ENCODE measurements at regions not wholly inside any gene's neighbourhood (a gene's known extent, or its start where the extent isn't known, plus 50 kb on each side); places are given as distances from the start of the nearest gene placed in this dataset.

- peaks cover 9 to 26% of the 10 kb centered on the region in 2 donors for H3K27me3 Mint-ChIP-seq
- no peaks in the 10 kb centered on the region for H3K4me1 Mint-ChIP-seq (ENCODE audit: low read depth in 2 of 2)
- no peak overlapping the region for H3K27ac Mint-ChIP-seq
- DNase-seq (no peak), ATAC-seq (replicated peaks) (no peak)
- no peak overlapping the region for H3K4me3 Mint-ChIP-seq
- H3K9me3 Mint-ChIP-seq = peaks cover 3 to 5% of the 10 kb centered on the region in 2 donors
- no peaks in the 10 kb centered on the region for H3K36me3 Mint-ChIP-seq (ENCODE audit: insufficient read depth)
Observed at GRCh38 chr19:5213667-5214066, 126.9 kb downstream of the PTPRS start.

DNA sequence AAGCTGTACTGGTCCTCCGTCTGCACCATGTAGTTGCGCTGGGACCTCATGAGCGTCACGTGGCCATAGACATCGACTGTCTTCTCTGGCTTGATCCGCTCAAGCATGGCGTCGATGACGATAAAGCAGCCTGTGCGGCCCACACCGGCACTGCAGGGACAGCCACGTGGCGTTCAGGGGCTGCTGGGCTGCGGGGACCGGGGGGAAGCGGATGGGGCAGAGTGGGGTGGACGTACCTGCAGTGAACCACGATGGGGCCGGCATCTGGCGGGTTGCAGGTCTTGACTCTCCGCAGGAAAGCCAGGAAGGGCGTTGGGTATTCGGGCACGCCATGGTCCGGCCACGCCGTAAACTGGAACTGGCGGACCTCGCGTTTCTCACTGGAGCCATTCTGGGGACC lies 128.5 kb downstream of the PTPRS start:
- Mint-ChIP-seq H3K36me3 (ENCODE audit: insufficient read depth) (no peaks in the 10 kb centered on the region), H3K4me3 (no peak overlapping the region), H3K27me3 (peaks cover 9 to 26% of the 10 kb centered on the region in 2 donors), H3K4me1 (ENCODE audit: low read depth in 2 of 2) (no peaks in the 10 kb centered on the region), H3K9me3 (peaks cover 3 to 5% of the 10 kb centered on the region in 2 donors), H3K27ac (no peak overlapping the region)
- no peak for DNase-seq
- no peak for ATAC-seq (replicated peaks)

DNA sequence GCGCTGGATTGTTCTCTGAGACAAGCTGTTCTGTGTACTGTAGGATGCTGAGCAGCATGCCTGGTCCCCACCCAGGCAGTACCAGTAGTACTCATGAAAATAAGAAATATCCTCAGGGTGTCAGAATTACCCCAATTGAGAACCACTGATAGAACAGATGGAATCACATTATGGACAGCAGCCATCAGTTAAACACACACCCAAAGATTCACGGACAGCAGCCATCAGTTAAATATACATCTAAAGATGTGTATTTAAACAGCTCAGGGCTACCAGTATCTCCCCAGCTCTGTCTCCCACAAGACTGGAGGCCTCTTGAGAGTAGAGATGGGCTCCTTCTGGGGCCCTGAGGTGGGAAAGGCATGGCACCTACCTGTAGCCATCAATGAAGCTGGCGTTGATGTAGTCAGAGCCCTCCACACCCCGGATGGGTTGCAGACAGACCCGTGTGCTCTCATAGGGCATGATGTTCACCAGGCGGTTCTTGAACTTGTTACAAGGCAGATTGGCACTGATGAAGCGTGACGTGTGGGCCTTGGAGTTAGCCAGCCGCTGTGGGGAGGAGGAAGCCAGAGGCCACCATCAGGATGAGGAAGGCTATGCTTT lies 129.3 kb downstream of the PTPRS start:
- peaks cover 9 to 26% of the 10 kb centered on the region in 2 donors for H3K27me3 Mint-ChIP-seq
- ATAC-seq (replicated peaks) = no peak
- H3K4me1 Mint-ChIP-seq (ENCODE audit: low read depth in 2 of 2) = no peaks in the 10 kb centered on the region
- peaks cover 3 to 5% of the 10 kb centered on the region in 2 donors for H3K9me3 Mint-ChIP-seq
- no peak for DNase-seq
- H3K27ac Mint-ChIP-seq = no peak overlapping the region
- H3K4me3 Mint-ChIP-seq = no peak overlapping the region
- H3K36me3 Mint-ChIP-seq (ENCODE audit: insufficient read depth) = no peaks in the 10 kb centered on the region

GRCh38 chr19:5210556-5210955 lies 130.1 kb downstream of the PTPRS start:
- Mint-ChIP-seq H3K27me3 (peaks cover 9 to 26% of the 10 kb centered on the region in 2 donors), H3K27ac (no peak overlapping the region), H3K36me3 (ENCODE audit: insufficient read depth) (no peaks in the 10 kb centered on the region), H3K4me3 (no peak overlapping the region), H3K4me1 (ENCODE audit: low read depth in 2 of 2) (no peaks in the 10 kb centered on the region), H3K9me3 (peaks cover 3 to 5% of the 10 kb centered on the region in 2 donors)
- ATAC-seq (replicated peaks) (no peak), DNase-seq (no peak)

DNA sequence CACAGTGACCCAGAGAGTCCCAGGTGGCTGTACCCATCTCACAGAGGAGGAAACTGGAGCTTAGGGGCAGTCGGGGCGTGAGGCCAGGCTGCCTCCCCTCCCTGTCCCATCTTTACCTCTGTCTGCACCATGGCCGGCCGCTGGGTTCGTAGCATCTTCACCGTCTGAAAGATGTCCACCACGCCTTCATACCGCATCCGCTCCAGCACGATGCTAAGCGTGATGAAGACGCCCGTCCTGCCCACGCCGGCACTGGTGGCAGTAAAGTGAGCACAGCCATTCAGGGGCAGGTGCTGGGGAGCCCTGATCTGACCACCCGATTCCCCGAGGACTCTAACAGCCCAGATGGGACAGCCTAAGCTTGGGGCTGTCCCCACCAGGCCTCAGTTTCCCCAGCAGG lies 132.8 kb downstream of the PTPRS start:
- peaks cover under 1 to 1% of the 10 kb centered on the region in 2 donors for H3K27me3 Mint-ChIP-seq
- H3K36me3 Mint-ChIP-seq (ENCODE audit: insufficient read depth) = peaks cover 2% of the 10 kb centered on the region
- H3K4me3 Mint-ChIP-seq = no peak overlapping the region
- no peak overlapping the region for H3K27ac Mint-ChIP-seq
- ATAC-seq (replicated peaks) (no peak), DNase-seq (no peak)
- H3K4me1 Mint-ChIP-seq (ENCODE audit: low read depth in 2 of 2) = no peaks in the 10 kb centered on the region
- H3K9me3 Mint-ChIP-seq = peaks cover 3 to 5% of the 10 kb centered on the region in 2 donors

GRCh38 chr19:5206751-5207075 lies 133.9 kb downstream of the PTPRS start:
- no peaks in the 10 kb centered on the region for H3K27me3 Mint-ChIP-seq
- H3K4me1 Mint-ChIP-seq (ENCODE audit: low read depth in 2 of 2) = no peaks in the 10 kb centered on the region
- H3K4me3 Mint-ChIP-seq = no peak overlapping the region
- H3K9me3 Mint-ChIP-seq = peaks cover 3 to 5% of the 10 kb centered on the region in 2 donors
- DNase-seq (no peak), ATAC-seq (replicated peaks) (no peak)
- H3K36me3 Mint-ChIP-seq (ENCODE audit: insufficient read depth) = peaks cover 2% of the 10 kb centered on the region
- H3K27ac Mint-ChIP-seq = no peak overlapping the region

GRCh38 chr19:5205937-5206750 lies 134.5 kb downstream of the PTPRS start:
- Mint-ChIP-seq H3K27ac (no peak overlapping the region), H3K4me1 (ENCODE audit: low read depth in 2 of 2) (no peaks in the 10 kb centered on the region), H3K9me3 (peaks cover 3 to 4% of the 10 kb centered on the region in 2 donors), H3K36me3 (ENCODE audit: insufficient read depth) (peaks cover 2% of the 10 kb centered on the region), H3K4me3 (no peak overlapping the region), H3K27me3 (no peaks in the 10 kb centered on the region)
- DNase-seq = no peak
- no peak for ATAC-seq (replicated peaks)

GRCh38 chr19:5205381-5205780 lies 135.2 kb downstream of the PTPRS start:
- no peak for ATAC-seq (replicated peaks)
- no peak for DNase-seq
- Mint-ChIP-seq H3K27me3 (no peaks in the 10 kb centered on the region), H3K27ac (no peak overlapping the region), H3K9me3 (no peaks in the 10 kb centered on the region), H3K4me3 (no peak overlapping the region), H3K36me3 (ENCODE audit: insufficient read depth) (peaks cover 2% of the 10 kb centered on the region), H3K4me1 (ENCODE audit: low read depth in 2 of 2) (no peaks in the 10 kb centered on the region)

GRCh38 chr19:5204212-5204611 lies 136.4 kb downstream of the PTPRS start:
- Mint-ChIP-seq H3K36me3 (ENCODE audit: insufficient read depth) (peaks cover 2% of the 10 kb centered on the region), H3K27ac (no peak overlapping the region), H3K9me3 (no peaks in the 10 kb centered on the region), H3K4me3 (no peak overlapping the region), H3K4me1 (ENCODE audit: low read depth in 2 of 2) (no peaks in the 10 kb centered on the region), H3K27me3 (no peaks in the 10 kb centered on the region)
- DNase-seq (no peak), ATAC-seq (replicated peaks) (no peak)

All from effector memory CD8-positive, alpha-beta T cell (primary cell).